Epithelial cell of proximal tubule (primary cell): ENCODE measurements at regions not wholly inside any gene's neighbourhood (a gene's known extent, or its start where the extent isn't known, plus 50 kb on each side); places are given as distances from the start of the nearest gene placed in this dataset.
A peak's percentile ranks its signal among the peaks of the same experiment; 100 is the strongest.
"Not testable (repeated sequence)": the region's sequence is repeated elsewhere in the genome, so short reads cannot be mapped to it uniquely, and the experiment has no call there.

ENCODE experiments used
- DNase-seq: peaks from one replicate; pipeline ENCODE4 v3.0.0-alpha.2; 2011; ENCODE audit warnings: low read depth
- H3K4me3 ChIP-seq: 2 replicates; pipeline ENCODE4 v1.5.1; 2011; ENCODE audit warnings: low read depth, mild to moderate bottlenecking, low read length
- TF ChIP-seq, protein P1 (sequence below): conservative IDR thresholded peaks from 2 replicates; pipeline ENCODE4 v1.5.1; 2012; ENCODE audit warnings: low read depth, mild to moderate bottlenecking, low read length

DNA sequence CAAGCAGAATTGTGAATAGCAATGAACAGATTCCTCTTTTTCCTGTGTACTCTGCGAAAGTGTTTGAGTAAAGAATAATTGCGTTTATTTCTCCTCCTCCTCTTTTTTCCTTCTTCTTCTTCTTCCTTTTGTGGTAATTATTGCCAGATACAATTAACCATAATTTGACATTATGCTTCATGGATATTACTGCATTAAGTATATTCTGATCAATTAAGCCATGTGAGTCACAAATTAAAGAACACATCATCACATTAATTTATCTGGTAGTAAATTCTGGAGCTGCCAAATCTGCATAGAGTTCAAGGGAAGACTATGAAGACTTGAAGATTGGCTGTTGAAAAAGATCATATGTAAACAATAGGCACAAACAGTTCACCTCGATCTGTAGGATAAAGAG is 72.9 kb upstream of the TFPI start:
- TF ChIP-seq, protein P1, sequence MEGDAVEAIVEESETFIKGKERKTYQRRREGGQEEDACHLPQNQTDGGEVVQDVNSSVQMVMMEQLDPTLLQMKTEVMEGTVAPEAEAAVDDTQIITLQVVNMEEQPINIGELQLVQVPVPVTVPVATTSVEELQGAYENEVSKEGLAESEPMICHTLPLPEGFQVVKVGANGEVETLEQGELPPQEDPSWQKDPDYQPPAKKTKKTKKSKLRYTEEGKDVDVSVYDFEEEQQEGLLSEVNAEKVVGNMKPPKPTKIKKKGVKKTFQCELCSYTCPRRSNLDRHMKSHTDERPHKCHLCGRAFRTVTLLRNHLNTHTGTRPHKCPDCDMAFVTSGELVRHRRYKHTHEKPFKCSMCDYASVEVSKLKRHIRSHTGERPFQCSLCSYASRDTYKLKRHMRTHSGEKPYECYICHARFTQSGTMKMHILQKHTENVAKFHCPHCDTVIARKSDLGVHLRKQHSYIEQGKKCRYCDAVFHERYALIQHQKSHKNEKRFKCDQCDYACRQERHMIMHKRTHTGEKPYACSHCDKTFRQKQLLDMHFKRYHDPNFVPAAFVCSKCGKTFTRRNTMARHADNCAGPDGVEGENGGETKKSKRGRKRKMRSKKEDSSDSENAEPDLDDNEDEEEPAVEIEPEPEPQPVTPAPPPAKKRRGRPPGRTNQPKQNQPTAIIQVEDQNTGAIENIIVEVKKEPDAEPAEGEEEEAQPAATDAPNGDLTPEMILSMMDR, result no peak
- no peak overlapping the region for H3K4me3 ChIP-seq
- DNase-seq, result no peak

DNA sequence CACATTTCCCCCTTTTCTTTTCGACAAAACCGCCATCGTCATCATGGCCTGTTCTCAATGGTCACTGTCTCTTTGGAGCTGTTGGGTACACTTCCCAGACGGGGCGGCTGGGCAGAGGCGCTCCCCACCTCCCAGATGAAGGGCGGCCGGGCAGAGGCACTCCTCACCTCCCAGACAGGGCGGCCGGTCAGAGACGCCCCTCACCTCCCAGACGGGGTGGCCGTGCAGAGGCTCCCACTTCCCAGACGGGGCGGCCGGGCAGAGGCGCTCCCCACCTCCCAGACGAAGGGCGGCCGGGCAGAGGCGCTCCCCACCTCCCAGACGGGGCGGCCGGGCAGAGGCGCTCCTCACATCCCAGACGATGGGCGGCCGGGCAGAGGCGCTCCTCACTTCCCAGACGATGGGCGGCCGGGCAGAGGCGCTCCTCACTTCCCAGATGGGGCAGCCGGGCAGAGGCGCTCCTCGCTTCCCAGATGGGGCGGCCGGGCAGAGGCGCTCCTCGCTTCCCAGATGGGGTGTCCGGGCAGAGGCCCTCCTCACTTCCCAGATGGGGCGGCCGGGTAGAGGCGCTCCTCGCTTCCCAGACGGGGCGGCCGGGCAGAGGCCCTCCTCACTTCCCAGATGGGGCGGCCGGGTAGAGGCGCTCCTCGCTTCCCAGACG is 82.6 kb upstream of the TFPI start:
- not testable (repeated sequence) for DNase-seq, H3K4me3 ChIP-seq

DNA sequence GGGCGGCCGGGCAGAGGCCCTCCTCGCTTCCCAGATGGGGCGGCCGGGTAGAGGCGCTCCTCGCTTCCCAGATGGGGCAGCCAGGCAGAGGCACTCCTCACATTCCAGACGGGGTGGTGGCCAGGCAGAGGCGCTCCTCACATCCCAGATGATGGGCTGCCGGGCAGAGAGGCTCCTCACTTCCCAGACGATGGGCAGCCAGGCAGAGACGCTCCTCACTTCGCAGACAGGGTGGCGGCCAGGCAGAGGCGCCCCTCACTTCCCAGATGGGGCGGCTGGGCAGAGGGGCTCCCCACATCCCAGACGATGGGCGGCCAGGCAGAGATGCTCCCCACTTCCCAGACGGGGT is 83.1 kb upstream of the TFPI start:
- not testable (repeated sequence) for H3K4me3 ChIP-seq, DNase-seq

DNA sequence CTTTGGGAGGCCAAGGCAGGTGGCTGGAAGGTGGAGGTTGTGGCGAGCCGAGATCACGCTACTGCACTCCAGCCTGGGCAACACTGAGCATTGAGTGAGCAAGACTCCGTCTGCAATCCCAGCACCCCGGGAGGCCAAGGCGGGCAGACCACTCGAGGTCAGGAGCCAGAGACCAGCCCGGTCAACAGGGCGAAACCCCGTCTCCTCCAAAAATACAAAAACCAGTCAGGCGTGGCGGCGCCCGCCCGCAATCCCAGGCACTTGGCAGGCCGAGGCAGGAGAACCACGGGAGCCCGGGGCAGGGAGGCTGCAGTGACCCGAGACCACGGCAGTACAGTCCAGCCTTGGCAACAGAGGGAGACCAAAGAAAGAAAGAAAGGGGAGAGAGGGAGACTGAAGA is 83.5 kb upstream of the TFPI start:
- H3K4me3 ChIP-seq, DNase-seq: not testable (repeated sequence)

DNA sequence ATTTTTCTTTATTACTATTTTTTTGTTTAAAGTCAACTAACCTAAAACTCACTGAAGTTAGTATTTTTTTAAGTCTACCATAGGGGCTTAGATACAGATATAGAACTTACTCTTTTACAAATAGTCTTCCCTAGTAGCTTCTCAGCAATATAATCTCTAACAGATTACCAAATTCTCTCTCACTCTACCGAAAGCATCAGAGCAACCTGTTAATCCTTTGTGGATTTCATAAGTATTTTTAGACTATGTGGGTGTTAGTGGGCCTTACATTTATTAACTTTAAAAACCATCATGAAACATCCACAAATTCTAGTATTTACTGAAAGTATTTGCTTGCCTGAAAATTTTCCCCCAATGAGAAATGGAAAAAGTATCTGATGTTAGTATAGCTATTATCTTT is 84.6 kb upstream of the TFPI start:
- no peak for DNase-seq
- TF ChIP-seq, protein P1, result no peak
- H3K4me3 ChIP-seq, result no peak overlapping the region

DNA sequence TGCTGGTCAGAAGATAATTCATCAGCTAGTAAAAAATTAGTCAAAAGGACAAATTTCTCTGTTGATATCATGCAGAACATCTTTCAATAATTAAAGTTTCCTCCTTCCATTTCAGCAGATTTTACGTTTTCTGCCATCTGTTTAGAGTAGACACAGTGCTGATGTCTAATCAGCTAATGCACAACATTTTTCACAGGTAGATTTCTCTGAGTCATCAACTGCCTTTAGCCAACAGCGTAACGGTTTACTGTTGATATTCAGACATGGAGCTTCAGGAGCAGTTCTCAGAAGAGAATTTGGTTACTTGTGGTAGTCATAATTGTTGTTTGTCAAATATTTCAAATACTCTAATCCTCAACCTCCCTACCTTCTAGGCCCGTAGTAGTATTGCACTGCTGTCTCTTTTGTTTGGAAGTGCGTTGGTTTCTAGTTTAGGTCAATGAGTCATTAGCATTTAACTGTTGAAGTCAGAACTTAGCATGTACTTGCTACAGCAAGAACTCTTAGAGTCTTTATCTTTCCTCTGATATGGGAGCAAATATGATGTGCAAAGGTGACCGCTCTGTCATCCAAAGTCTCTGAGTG is 86.8 kb upstream of the TFPI start:
- peak; percentile 30 for DNase-seq
- H3K4me3 ChIP-seq, result no peak overlapping the region
- TF ChIP-seq, protein P1, result no peak

DNA sequence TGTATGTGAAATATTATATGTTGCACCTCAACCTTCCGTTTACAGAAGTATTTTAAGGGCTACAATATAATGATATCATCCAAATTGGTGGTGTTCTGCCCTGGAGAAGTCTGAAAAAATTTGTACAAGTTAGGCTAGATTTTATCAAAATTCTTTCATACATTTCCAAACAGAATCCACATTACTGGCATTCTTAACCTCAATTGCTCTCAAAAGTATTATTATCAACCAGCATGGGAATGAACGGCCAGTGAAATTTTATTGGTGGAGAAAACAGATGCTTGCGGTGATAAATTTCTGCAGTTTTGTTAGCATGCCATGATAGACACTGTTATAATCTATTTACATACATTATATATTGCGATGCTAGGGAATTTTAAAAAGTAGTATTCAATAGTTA is 88.3 kb upstream of the TFPI start:
- H3K4me3 ChIP-seq, result no peak overlapping the region
- TF ChIP-seq, protein P1, result no peak
- DNase-seq, result no peak

DNA sequence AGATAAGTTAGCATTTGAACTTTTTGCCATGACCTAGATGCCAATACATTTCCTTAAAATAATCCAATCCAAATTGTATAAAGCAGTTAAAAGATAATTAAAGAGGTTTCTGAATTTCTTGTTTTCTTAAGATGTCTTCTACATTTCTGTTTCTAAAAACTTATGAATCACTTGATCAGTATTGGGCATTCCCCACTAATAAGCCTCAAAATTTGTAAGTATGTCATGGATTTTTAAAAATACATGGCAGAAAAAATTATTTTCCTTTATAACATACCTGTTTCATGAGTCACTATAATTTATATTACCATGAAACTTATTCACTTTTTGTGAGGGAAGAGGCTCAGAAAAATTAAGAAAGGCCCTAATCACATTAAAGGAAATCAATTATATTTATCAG is 90.3 kb upstream of the TFPI start:
- no peak overlapping the region for H3K4me3 ChIP-seq
- no peak for DNase-seq
- TF ChIP-seq, protein P1, result no peak

DNA sequence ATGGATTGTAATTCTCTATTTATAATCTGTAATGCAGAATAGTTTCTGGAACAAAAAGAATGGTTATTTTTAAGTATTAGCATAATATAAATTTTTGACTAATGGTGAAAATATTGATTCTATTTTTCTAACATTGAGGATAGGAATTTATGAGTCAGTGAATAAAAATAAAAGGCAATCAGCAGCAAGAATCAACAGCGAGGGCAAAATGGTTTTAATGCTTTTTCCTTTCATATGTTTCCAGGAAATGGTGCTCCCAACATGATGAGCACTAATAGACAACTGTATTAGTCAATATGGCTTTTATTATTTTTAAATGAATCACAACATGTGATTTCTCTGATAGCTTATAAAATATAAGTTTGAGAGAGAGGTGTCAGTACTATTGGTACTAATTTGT is 90.7 kb upstream of the TFPI start:
- no peak for DNase-seq
- H3K4me3 ChIP-seq, result no peak overlapping the region
- TF ChIP-seq, protein P1, result no peak
